Ovary (tissue), 7 donors: ENCODE measurements at regions not wholly inside any gene's neighbourhood (a gene's known extent, or its start where the extent isn't known, plus 50 kb on each side); places are given as distances from the start of the nearest gene placed in this dataset.

ENCODE experiments used
- DNase-seq, 5 donors: peaks; one replicate each; pipeline ENCODE4 v3.0.0-alpha.2; 2019 to 2020
- H3K27ac ChIP-seq, 2 donors: fragments of 200-600 bp; one replicate each; pipeline versions ENCODE4 v1.5.1 to v1.8.0; 2019 to 2022
- H3K27me3 ChIP-seq: fragments of 200-600 bp; one replicate; pipeline ENCODE4 v1.8.0; 2022
- H3K36me3 ChIP-seq: fragments of 200-600 bp; sonication (generic); one replicate; pipeline ENCODE4 v1.5.1; 2019
- H3K4me1 ChIP-seq: one replicate; pipeline ENCODE4 v1.8.1; 2013; ENCODE audit warnings: mild to moderate bottlenecking, moderate library complexity; ENCODE audit not compliant: insufficient read depth
- H3K4me3 ChIP-seq: fragments of 200-600 bp; sonication (generic); one replicate; pipeline ENCODE4 v1.5.1; 2017
- H3K9me3 ChIP-seq, 2 donors: fragments of 200-600 bp in 1 of 2; sonication (generic) in 1 of 2; one replicate each; pipeline versions ENCODE4 v1.5.1 to v1.8.1; 2013 to 2019; ENCODE audit warnings: mild to moderate bottlenecking in 1 of 2, moderate library complexity in 1 of 2
- EP300 ChIP-seq: sonication (generic); formaldehyde crosslinking; IDR thresholded peaks from one replicate; pipeline ENCODE4 v1.6.1; 2017; ENCODE audit warnings: antibody characterized with exemption
- POLR2A ChIP-seq: fragments of 450-650 bp; IDR thresholded peaks from one replicate; pipeline ENCODE4 v1.6.1; 2017; ENCODE audit warnings: antibody characterized with exemption, mild to moderate bottlenecking, moderate library complexity
- WGBS, 3 donors: extraction: QIAGEN DNeasy Blood & Tissue Kit in 1 of 3; methylation state at CpG; one replicate each; pipeline versions ENCODE4 v1.1.5 to v1.1.7; 2013 to 2017; 5-methylcytosine and 5-hydroxymethylcytosine counted together
- intact Hi-C, 4 donors: fragments of 100-400 bp; cut with DNase I; formaldehyde crosslinking; loops; one replicate each; pipeline versions ENCODE4 v1.11.0 to v1.15.1; 2022 to 2023
- TF ChIP-seq, protein P1 (sequence below), 3 donors: fragments of 450-650 bp in 2 of 3; fragments of 200-600 bp in 1 of 3; IDR thresholded peaks; one replicate each; pipeline versions ENCODE4 v1.5.1 to v1.8.0; 2016 to 2022; ENCODE audit warnings: antibody characterized with exemption in 3 of 3, mild to moderate bottlenecking in 1 of 3
- donor health status: DM: no; HTN: no; CAD: no; lungs with moderate emphysema.
- donor health status: DM: no; HTN: no; CAD: no.
- donor health status: Bipolar disorder and iron deficiency.
- donor health status: DM: no; HTN: no; CAD: no.
- donor health status: DM: yes; HTN: yes; CAD: no.

DNA sequence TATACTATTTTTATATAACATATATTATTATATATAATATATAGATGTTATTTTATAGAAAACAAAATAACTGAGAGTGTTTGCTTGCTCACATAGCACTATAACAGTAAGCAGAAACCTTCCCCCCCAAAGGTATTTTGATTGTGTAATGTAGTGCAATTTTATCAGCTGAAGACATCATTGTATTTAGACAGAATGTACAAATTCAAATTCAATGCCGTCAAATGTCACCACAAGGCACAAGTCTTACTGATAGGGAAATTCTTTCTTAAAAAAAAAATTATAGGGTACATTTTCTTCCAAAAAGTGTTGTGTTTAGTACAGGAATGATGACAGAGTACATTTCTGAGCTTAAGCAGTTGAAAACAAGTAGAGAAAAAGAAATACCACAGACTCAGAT, 1147.1 kb upstream of the SPRY2 start:
- Histone ChIP-seq H3K9me3 (no peaks in the 10 kb centered on the region), H3K27me3 (no peaks in the 10 kb centered on the region), H3K36me3 (no peaks in the 10 kb centered on the region), H3K27ac (no peak overlapping the region), H3K4me3 (no peak overlapping the region), H3K4me1 (no peaks in the 10 kb centered on the region)
- 31 to 55% (median 35%) methylated on average over 1 of the region's 1 CpG for WGBS, 3 donors
- DNase-seq, result no peak
- TF ChIP-seq, protein P1, sequence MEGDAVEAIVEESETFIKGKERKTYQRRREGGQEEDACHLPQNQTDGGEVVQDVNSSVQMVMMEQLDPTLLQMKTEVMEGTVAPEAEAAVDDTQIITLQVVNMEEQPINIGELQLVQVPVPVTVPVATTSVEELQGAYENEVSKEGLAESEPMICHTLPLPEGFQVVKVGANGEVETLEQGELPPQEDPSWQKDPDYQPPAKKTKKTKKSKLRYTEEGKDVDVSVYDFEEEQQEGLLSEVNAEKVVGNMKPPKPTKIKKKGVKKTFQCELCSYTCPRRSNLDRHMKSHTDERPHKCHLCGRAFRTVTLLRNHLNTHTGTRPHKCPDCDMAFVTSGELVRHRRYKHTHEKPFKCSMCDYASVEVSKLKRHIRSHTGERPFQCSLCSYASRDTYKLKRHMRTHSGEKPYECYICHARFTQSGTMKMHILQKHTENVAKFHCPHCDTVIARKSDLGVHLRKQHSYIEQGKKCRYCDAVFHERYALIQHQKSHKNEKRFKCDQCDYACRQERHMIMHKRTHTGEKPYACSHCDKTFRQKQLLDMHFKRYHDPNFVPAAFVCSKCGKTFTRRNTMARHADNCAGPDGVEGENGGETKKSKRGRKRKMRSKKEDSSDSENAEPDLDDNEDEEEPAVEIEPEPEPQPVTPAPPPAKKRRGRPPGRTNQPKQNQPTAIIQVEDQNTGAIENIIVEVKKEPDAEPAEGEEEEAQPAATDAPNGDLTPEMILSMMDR (IDR thresholded peaks at IDR 0.05), result no peak
- TF ChIP-seq POLR2A (no peak), EP300 (no peak)
- intact Hi-C loops, result no loop called here

DNA sequence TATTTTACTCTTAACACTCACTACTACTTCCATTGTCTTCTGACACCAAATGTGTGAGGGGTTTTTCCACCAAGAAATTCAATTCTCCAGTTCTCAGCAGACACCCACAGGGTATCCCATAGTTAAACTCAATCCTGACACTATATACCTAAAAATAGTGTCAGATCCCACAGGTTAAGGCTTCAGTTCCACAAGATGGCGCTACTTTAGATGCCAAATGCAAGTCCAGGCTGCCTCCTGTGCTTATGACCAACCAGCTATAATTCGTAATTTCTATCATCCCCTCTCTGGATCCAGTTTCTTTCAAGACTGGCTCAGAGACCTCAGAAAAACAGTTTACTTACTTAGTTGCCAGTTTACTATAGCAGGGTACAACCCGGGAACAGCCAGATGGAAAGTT, 1146.2 kb upstream of the SPRY2 start:
- H3K27ac ChIP-seq, result no peak overlapping the region
- no peak for DNase-seq
- H3K27me3 ChIP-seq, result no peaks in the 10 kb centered on the region
- intact Hi-C loops, result no loop called here
- 69 to 79% (median 74%) methylated on average over 3 of the region's 3 CpGs for WGBS, 3 donors
- H3K36me3 ChIP-seq, result no peaks in the 10 kb centered on the region
- H3K9me3 ChIP-seq, result no peaks in the 10 kb centered on the region
- no peak overlapping the region for H3K4me3 ChIP-seq
- TF ChIP-seq, protein P1 (IDR thresholded peaks at IDR 0.05), result no peak
- TF ChIP-seq EP300, result no peak
- TF ChIP-seq POLR2A, result no peak
- no peaks in the 10 kb centered on the region for H3K4me1 ChIP-seq

DNA sequence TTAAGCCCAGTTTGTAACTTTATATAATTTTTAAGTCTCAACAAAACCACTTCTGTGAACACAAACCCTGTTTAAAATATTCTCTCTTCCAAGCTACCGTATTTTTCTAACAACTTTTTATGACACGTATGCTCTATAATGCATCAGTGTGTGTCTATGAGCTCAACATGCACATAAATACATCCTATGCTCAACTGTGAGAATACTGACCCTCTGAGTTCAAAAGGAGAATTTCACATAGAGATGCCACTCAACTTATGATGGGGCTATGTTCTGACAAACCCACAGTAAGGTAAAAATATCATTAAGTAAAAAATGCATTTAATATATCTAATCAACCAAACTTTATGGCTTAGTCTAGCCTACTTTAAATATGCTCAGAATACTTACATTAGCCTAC, 1139.7 kb upstream of the SPRY2 start:
- WGBS, 3 donors, result 84 to 93% (median 84%) methylated on average over 2 of the region's 2 CpGs
- H3K36me3 ChIP-seq, result no peaks in the 10 kb centered on the region
- intact Hi-C loops, result no loop called here

DNA sequence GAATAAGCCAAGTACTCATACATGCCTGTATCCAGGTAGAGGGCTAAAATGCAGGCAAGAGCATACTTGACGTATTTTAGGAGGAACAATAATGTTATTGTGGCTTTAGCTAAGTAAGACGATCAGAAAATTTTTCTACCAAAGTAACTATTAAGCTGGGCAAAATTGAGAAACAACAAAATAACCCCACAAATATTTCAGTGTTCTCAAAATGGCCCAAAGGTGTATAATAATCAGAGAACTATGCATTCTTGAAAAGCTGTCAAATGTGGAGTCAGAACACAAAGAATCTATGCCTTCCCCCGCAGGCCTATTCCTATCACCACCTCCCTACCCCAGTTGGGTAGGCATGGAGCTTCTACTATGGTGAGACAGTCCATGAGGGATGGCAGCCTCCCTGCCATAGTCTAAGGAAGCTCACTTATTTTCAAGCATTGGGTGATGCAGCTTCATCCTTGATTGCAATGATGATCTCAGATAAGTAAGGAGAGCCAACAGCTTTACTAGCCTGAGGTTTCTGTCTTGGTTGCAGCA, 1132.5 kb upstream of the SPRY2 start:
- WGBS, 3 donors, result 85 to 92% (median 86%) methylated on average over 3 of the region's 3 CpGs
- no peak overlapping the region for H3K4me3 ChIP-seq
- intact Hi-C loops, result no loop called here
- H3K27me3 ChIP-seq, result no peaks in the 10 kb centered on the region
- no peaks in the 10 kb centered on the region for H3K36me3 ChIP-seq
- H3K27ac ChIP-seq, result no peak overlapping the region
- TF ChIP-seq EP300 (no peak), POLR2A (no peak)
- TF ChIP-seq, protein P1 (IDR thresholded peaks at IDR 0.05), result no peak
- no peaks in the 10 kb centered on the region for H3K4me1 ChIP-seq
- no peak for DNase-seq
- H3K9me3 ChIP-seq, result no peaks in the 10 kb centered on the region

More for the DNA sequence above, 1139.7 kb upstream of the SPRY2 start:
- TF ChIP-seq EP300 (no peak), POLR2A (no peak)
- TF ChIP-seq, protein P1 (IDR thresholded peaks at IDR 0.05), result no peak
- H3K9me3 ChIP-seq, result no peaks in the 10 kb centered on the region
- no peaks in the 10 kb centered on the region for H3K4me1 ChIP-seq
- no peak overlapping the region for H3K27ac ChIP-seq
- no peaks in the 10 kb centered on the region for H3K27me3 ChIP-seq
- no peak overlapping the region for H3K4me3 ChIP-seq
- DNase-seq, result no peak
